Activated T-cell treated with anti-CD3 and anti-CD28 coated beads, Interleukin-2, amount 50 U/mL, for 72 hours (primary cell): ENCODE measurements at regions not wholly inside any gene's neighbourhood (a gene's known extent, or its start where the extent isn't known, plus 50 kb on each side); places are given as distances from the start of the nearest gene placed in this dataset.

ENCODE experiments used
- ATAC-seq, 2 donors: fragments of 150-1000 bp; cut with Tn5 transposase; replicated peaks in 1 of 2; 2 replicates each; pipeline ENCODE4 v1.10.0; 2021; ENCODE audit warnings: moderate library complexity in 2 of 2, mild to moderate bottlenecking in 1 of 2
- DNase-seq, 2 donors: peaks; one replicate each; pipeline ENCODE4 v3.0.0; 2021 to 2022; ENCODE audit warnings: mixed read lengths in 1 of 2
- H3K27ac Mint-ChIP-seq: one replicate; pipeline ENCODE4 v1.8.0; 2022; ENCODE audit warnings: mild to moderate bottlenecking, moderate library complexity, mixed read lengths
- H3K27me3 Mint-ChIP-seq: one replicate; pipeline ENCODE4 v1.8.0; 2022; ENCODE audit warnings: low read depth, mixed read lengths
- H3K36me3 Mint-ChIP-seq, 2 donors: one replicate each; pipeline ENCODE4 v1.8.0; 2022; ENCODE audit warnings: mixed read lengths in 2 of 2, mild to moderate bottlenecking in 1 of 2; ENCODE audit not compliant: insufficient read depth in 2 of 2
- H3K4me1 Mint-ChIP-seq: one replicate; pipeline ENCODE4 v1.8.0; 2022; ENCODE audit warnings: low read depth, mixed read lengths
- H3K4me3 Mint-ChIP-seq, 2 donors: one replicate each; pipeline ENCODE4 v1.8.0; 2022; ENCODE audit warnings: mild to moderate bottlenecking in 2 of 2, mixed read lengths in 2 of 2, moderate library complexity in 2 of 2
- H3K9me3 Mint-ChIP-seq, 2 donors: one replicate each; pipeline ENCODE4 v1.8.0; 2022; ENCODE audit warnings: mixed read lengths in 2 of 2

GRCh38 chr11:69982690-69983570 lies 95.2 kb upstream of the ANO1 start:
- no peak for DNase-seq
- ATAC-seq: no peak
- Mint-ChIP-seq H3K27me3 (peaks cover 45% of the 10 kb centered on the region), H3K9me3 (no peaks in the 10 kb centered on the region), H3K4me1 (no peaks in the 10 kb centered on the region), H3K27ac (no peak overlapping the region), H3K4me3 (no peak overlapping the region), H3K36me3 (no peaks in the 10 kb centered on the region)

GRCh38 chr11:69983571-69983877 lies 94.6 kb upstream of the ANO1 start:
- no peaks in the 10 kb centered on the region for H3K9me3 Mint-ChIP-seq

GRCh38 chr11:69983897-69984438 lies 94.1 kb upstream of the ANO1 start:
- H3K27me3 Mint-ChIP-seq: peaks cover 55% of the 10 kb centered on the region
- no peak overlapping the region for H3K27ac Mint-ChIP-seq
- ATAC-seq (no peak), DNase-seq (no peak)
- H3K9me3 Mint-ChIP-seq: no peaks in the 10 kb centered on the region
- H3K4me3 Mint-ChIP-seq: no peak overlapping the region
- no peaks in the 10 kb centered on the region for H3K4me1 Mint-ChIP-seq
- no peaks in the 10 kb centered on the region for H3K36me3 Mint-ChIP-seq

More at GRCh38 chr11:69983571-69983877, 94.6 kb upstream of the ANO1 start:
- DNase-seq (no peak), ATAC-seq (no peak)
- H3K27me3 Mint-ChIP-seq: peaks cover 51% of the 10 kb centered on the region
- H3K36me3 Mint-ChIP-seq: no peaks in the 10 kb centered on the region
- no peak overlapping the region for H3K4me3 Mint-ChIP-seq
- no peak overlapping the region for H3K27ac Mint-ChIP-seq
- no peaks in the 10 kb centered on the region for H3K4me1 Mint-ChIP-seq

GRCh38 chr11:69984457-69985261 lies 93.5 kb upstream of the ANO1 start:
- no peak for ATAC-seq

DNA sequence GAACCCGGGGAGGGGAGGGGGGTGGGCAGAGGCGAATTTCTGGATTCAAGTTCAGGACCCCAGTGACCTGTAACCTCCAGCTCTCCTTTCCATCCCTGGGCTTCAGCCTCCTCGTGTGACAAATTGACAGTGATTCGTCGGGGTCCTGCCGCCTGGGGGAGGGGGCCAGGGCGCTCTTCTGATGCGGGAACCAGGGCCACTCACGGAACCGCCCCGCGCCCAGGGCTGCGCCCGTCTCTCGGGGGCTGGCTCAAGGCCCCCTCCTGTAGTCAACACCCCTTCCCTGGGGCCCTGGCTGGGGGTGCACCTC lies 92.8 kb upstream of the ANO1 start:
- H3K4me1 Mint-ChIP-seq: no peaks in the 10 kb centered on the region
- no peaks in the 10 kb centered on the region for H3K9me3 Mint-ChIP-seq
- no peak overlapping the region for H3K27ac Mint-ChIP-seq
- ATAC-seq: no peak
- DNase-seq: no peak
- no peaks in the 10 kb centered on the region for H3K36me3 Mint-ChIP-seq
- H3K4me3 Mint-ChIP-seq: no peak overlapping the region
- H3K27me3 Mint-ChIP-seq: peaks cover 67% of the 10 kb centered on the region

More at GRCh38 chr11:69984457-69985261, 93.5 kb upstream of the ANO1 start:
- no peaks in the 10 kb centered on the region for H3K4me1 Mint-ChIP-seq
- H3K27me3 Mint-ChIP-seq: peaks cover 61% of the 10 kb centered on the region
- DNase-seq: no peak
- H3K36me3 Mint-ChIP-seq: no peaks in the 10 kb centered on the region
- no peak overlapping the region for H3K4me3 Mint-ChIP-seq
- H3K9me3 Mint-ChIP-seq: no peaks in the 10 kb centered on the region
- no peak overlapping the region for H3K27ac Mint-ChIP-seq

- H3K4me1 Mint-ChIP-seq: no peaks in the 10 kb centered on the region
- no peak overlapping the region for H3K4me3 Mint-ChIP-seq
- H3K36me3 Mint-ChIP-seq: no peaks in the 10 kb centered on the region
- ATAC-seq: no peak
- no peaks in the 10 kb centered on the region for H3K9me3 Mint-ChIP-seq
- peaks cover 68% of the 10 kb centered on the region for H3K27me3 Mint-ChIP-seq
- no peak for DNase-seq
- no peak overlapping the region for H3K27ac Mint-ChIP-seq
Observed at GRCh38 chr11:69985641-69986439, 92.3 kb upstream of the ANO1 start.

- Mint-ChIP-seq H3K9me3 (no peaks in the 10 kb centered on the region), H3K4me1 (no peaks in the 10 kb centered on the region), H3K27me3 (peaks cover 68% of the 10 kb centered on the region), H3K4me3 (no peak overlapping the region), H3K36me3 (no peaks in the 10 kb centered on the region), H3K27ac (no peak overlapping the region)
- DNase-seq (no peak), ATAC-seq (no peak)
Observed at GRCh38 chr11:69986440-69986787, 91.7 kb upstream of the ANO1 start.

- H3K4me3 Mint-ChIP-seq: no peak overlapping the region
- H3K27ac Mint-ChIP-seq: no peak overlapping the region
- no peaks in the 10 kb centered on the region for H3K36me3 Mint-ChIP-seq
- no peaks in the 10 kb centered on the region for H3K9me3 Mint-ChIP-seq
- no peak for ATAC-seq
- H3K4me1 Mint-ChIP-seq: no peaks in the 10 kb centered on the region
- H3K27me3 Mint-ChIP-seq: peaks cover 72% of the 10 kb centered on the region
- no peak for DNase-seq
Observed at GRCh38 chr11:69986830-69987229, 91.3 kb upstream of the ANO1 start.

GRCh38 chr11:69992026-69992425 lies 86.1 kb upstream of the ANO1 start:
- Mint-ChIP-seq H3K27me3 (peaks cover 50% of the 10 kb centered on the region), H3K27ac (no peak overlapping the region), H3K36me3 (peaks cover 0 to 2% of the 10 kb centered on the region in 2 donors), H3K4me1 (no peaks in the 10 kb centered on the region), H3K4me3 (no peak overlapping the region), H3K9me3 (no peaks in the 10 kb centered on the region)
- DNase-seq (no peak), ATAC-seq (no peak)

- ATAC-seq (no peak), DNase-seq (no peak)
- Mint-ChIP-seq H3K27ac (no peak overlapping the region), H3K36me3 (peaks cover 0 to 2% of the 10 kb centered on the region in 2 donors), H3K27me3 (peaks cover 47% of the 10 kb centered on the region), H3K4me3 (no peak overlapping the region), H3K4me1 (no peaks in the 10 kb centered on the region), H3K9me3 (no peaks in the 10 kb centered on the region)
Observed at GRCh38 chr11:69992943-69993694, 85.0 kb upstream of the ANO1 start.

- DNase-seq: no peak
- no peak overlapping the region for H3K27ac Mint-ChIP-seq
- peaks cover 0 to 2% of the 10 kb centered on the region in 2 donors for H3K36me3 Mint-ChIP-seq
- H3K4me3 Mint-ChIP-seq: no peak overlapping the region
- peaks cover 2% of the 10 kb centered on the region for H3K4me1 Mint-ChIP-seq
- H3K9me3 Mint-ChIP-seq: no peaks in the 10 kb centered on the region
- H3K27me3 Mint-ChIP-seq: peaks cover 36% of the 10 kb centered on the region
- ATAC-seq: no peak
Observed at GRCh38 chr11:69994810-69995209, 83.3 kb upstream of the ANO1 start.

DNA sequence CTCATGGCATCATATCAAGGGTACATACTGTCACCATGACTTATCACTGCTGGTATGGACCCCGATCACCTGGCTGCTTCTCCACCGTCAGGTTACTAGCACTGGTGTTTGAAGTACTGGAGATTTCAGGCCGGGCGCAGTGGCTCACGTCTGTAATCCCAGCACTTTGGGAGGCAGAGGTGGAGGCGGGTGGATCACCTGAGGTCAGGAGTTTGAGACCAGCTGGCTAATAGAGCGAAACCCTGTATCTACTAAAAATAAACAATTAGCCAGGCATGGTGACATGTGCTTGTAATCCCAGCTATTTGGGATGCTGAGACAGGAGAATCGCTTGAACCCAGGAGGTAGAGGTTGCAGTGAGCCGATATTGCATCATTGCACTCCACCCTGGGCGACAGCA lies 82.4 kb upstream of the ANO1 start:
- Mint-ChIP-seq H3K27me3 (peaks cover 33% of the 10 kb centered on the region), H3K4me3 (no peak overlapping the region), H3K9me3 (no peaks in the 10 kb centered on the region), H3K36me3 (peaks cover 0 to 2% of the 10 kb centered on the region in 2 donors), H3K4me1 (peaks cover 7% of the 10 kb centered on the region), H3K27ac (no peak overlapping the region)
- DNase-seq: no peak
- ATAC-seq: no peak
